ENCODE measurements at regions not wholly inside any gene's neighbourhood (a gene's known extent, or its start where the extent isn't known, plus 50 kb on each side); places are given as distances from the start of the nearest gene placed in this dataset.
"Not testable (repeated sequence)": the region's sequence is repeated elsewhere in the genome, so short reads cannot be mapped to it uniquely, and the experiment has no call there.

DNA sequence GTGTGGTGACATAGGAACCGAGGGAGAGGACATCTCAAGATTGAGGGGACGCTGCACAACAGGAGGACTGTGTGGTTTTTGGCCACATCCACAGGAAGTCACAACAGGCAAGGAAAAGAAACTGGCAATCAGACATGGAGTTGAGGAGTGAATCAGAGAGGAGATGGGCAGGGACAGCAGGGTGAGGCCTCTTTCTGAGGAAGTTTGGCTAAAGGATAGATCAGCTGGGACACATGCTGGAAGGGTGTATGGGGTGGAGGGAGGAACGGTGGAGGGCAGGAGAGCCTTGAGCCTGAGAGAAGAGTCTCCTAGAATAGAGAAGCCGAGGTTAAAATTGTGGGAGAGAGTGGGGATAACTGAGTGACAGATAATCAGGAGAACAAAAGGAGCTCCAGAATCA, 75.1 kb upstream of the CIDEA start:
- FAIRE-seq; H3K9ac ChIP-seq (ENCODE audit: low read length); H3K4me1 Mint-ChIP-seq (ENCODE audit: low read depth, unreplicated experiment); H3K79me2 ChIP-seq (ENCODE audit: insufficient read depth, low read length); H2AFZ ChIP-seq (ENCODE audit: low read depth, low read length); H3K9me3 ChIP-seq (ENCODE audit: insufficient read depth, low read depth, low read length); H3K27ac ChIP-seq (ENCODE audit: low read depth, low read length); H4K20me1 ChIP-seq (ENCODE audit: insufficient read depth, low read length); H3K27me3 ChIP-seq (ENCODE audit: insufficient read depth, low read length); H3K36me3 Mint-ChIP-seq (ENCODE audit: low read depth, unreplicated experiment); H3K36me3 ChIP-seq (ENCODE audit: insufficient read depth, low read length); H3K4me2 ChIP-seq (ENCODE audit: low read length); H3K27me3 Mint-ChIP-seq (ENCODE audit: low read depth, unreplicated experiment); H3K4me1 ChIP-seq (ENCODE audit: insufficient read depth, low read length); DNase-seq (ENCODE audit: low read depth); H3K27ac Mint-ChIP-seq (ENCODE audit: unreplicated experiment); H3K4me3 ChIP-seq (ENCODE audit: insufficient read depth, low read depth, low read length); H3K9me3 Mint-ChIP-seq (ENCODE audit: unreplicated experiment); H3K4me3 Mint-ChIP-seq (ENCODE audit: unreplicated experiment): not testable (repeated sequence)

DNA sequence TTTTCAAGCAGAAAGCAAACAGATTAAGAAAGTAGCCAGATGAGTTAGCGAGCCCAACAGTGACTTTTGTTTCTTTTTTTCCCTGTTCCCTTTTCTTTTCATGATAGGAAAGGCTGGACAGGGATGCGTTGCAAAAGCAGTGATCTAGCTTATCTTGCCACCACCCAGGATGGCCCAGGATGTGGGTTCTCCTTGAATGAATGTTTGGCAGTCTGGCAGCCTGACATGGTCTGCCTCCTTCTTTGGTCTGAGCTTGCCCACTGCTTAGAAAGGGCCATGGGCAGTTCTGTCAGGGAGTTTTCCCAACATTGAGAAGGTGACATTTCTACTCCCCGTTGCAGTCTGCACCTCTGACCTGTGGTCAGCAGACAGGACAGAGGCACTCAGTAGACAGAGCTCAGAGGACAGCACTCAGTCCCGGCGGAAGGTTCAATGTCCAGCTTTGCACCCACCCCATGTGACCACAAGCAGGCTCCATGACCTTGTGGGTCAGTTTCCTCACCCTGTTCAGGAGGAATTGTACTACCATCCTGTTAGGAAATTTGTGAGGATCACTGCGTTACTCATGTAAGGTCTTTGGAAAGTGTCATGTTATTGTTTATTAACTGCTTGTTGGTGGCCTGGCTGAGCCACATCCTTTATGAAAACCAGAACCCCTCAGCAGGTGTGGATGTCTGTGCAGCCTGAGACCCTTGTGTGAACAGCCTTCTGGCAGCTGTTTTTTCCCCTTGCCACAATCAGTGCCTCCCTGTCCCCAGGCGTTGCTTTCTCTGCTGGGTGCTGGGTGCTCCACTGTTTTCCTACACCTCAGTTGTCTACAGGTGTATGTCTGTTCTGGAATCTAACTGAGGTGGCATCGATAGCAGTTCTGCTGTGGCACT, 74.2 kb upstream of the CIDEA start:
- H3K9me3 Mint-ChIP-seq (ENCODE audit: unreplicated experiment); H4K20me1 ChIP-seq (ENCODE audit: insufficient read depth, low read length); H3K4me1 Mint-ChIP-seq (ENCODE audit: low read depth, unreplicated experiment); H3K9me3 ChIP-seq (ENCODE audit: insufficient read depth, low read depth, low read length); H3K9ac ChIP-seq (ENCODE audit: low read length); H2AFZ ChIP-seq (ENCODE audit: low read depth, low read length); H3K27ac Mint-ChIP-seq (ENCODE audit: unreplicated experiment); H3K27me3 Mint-ChIP-seq (ENCODE audit: low read depth, unreplicated experiment); H3K4me3 ChIP-seq (ENCODE audit: insufficient read depth, low read depth, low read length); H3K27ac ChIP-seq (ENCODE audit: low read depth, low read length); H3K27me3 ChIP-seq (ENCODE audit: insufficient read depth, low read length); H3K4me1 ChIP-seq (ENCODE audit: insufficient read depth, low read length); H3K4me2 ChIP-seq (ENCODE audit: low read length); FAIRE-seq; DNase-seq (ENCODE audit: low read depth); H3K36me3 Mint-ChIP-seq (ENCODE audit: low read depth, unreplicated experiment); H3K79me2 ChIP-seq (ENCODE audit: insufficient read depth, low read length); H3K36me3 ChIP-seq (ENCODE audit: insufficient read depth, low read length); H3K4me3 Mint-ChIP-seq (ENCODE audit: unreplicated experiment): not testable (repeated sequence)

DNA sequence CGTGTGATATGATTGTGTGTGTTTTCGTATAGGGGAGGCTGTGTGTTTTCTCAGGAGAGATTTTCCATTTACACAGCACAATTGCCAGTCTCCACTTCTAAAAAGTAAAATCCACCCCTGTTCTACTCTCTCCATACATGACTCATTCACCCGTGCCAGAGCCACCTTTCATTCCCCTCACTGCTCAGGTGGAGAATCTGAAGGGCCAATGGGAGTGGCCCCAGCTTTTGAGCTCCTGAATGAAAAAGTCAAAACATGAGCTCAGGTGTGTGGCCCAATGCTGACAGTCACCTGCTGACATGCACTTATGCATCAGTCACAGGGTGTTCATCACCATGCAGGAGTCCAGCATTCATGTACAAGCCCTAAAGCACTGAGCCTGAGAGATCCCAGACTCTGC, 55.4 kb upstream of the CIDEA start:
- H3K36me3 Mint-ChIP-seq (ENCODE audit: low read depth, unreplicated experiment); H3K9ac ChIP-seq (ENCODE audit: low read length); H3K36me3 ChIP-seq (ENCODE audit: insufficient read depth, low read length); FAIRE-seq; H3K9me3 ChIP-seq (ENCODE audit: insufficient read depth, low read depth, low read length); H4K20me1 ChIP-seq (ENCODE audit: insufficient read depth, low read length); H3K79me2 ChIP-seq (ENCODE audit: insufficient read depth, low read length); DNase-seq (ENCODE audit: low read depth); H3K9me3 Mint-ChIP-seq (ENCODE audit: unreplicated experiment); H3K4me1 ChIP-seq (ENCODE audit: insufficient read depth, low read length); H3K4me3 Mint-ChIP-seq (ENCODE audit: unreplicated experiment); H3K4me3 ChIP-seq (ENCODE audit: insufficient read depth, low read depth, low read length); H3K4me2 ChIP-seq (ENCODE audit: low read length); H3K27me3 Mint-ChIP-seq (ENCODE audit: low read depth, unreplicated experiment); H3K27ac Mint-ChIP-seq (ENCODE audit: unreplicated experiment); H3K27ac ChIP-seq (ENCODE audit: low read depth, low read length); H2AFZ ChIP-seq (ENCODE audit: low read depth, low read length); H3K27me3 ChIP-seq (ENCODE audit: insufficient read depth, low read length); H3K4me1 Mint-ChIP-seq (ENCODE audit: low read depth, unreplicated experiment): not testable (repeated sequence)

DNA sequence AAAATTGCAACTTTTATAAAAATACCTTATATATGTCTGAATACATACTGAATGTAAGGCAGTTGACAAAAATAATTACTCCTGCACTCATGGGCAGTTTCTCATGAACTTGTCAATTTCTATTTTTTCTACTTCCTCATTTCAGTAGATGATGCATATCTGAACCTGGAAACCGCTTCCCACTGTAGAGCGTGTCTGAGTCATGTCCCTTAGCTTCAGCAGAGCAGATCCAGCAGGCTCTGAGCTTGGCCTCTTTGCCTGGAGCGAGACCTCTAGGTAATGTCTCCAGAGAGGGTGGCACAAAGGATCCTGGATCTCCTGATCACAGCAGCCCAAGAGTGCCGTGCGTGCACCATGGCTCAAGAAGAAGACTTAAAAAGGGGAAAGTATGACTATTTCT, 54.0 kb upstream of the CIDEA start:
- not testable (repeated sequence) for DNase-seq (ENCODE audit: low read depth); H3K9me3 Mint-ChIP-seq (ENCODE audit: unreplicated experiment); H4K20me1 ChIP-seq (ENCODE audit: insufficient read depth, low read length); H3K4me3 Mint-ChIP-seq (ENCODE audit: unreplicated experiment); H3K4me1 ChIP-seq (ENCODE audit: insufficient read depth, low read length); H3K27me3 ChIP-seq (ENCODE audit: insufficient read depth, low read length); H3K4me3 ChIP-seq (ENCODE audit: insufficient read depth, low read depth, low read length); H3K27ac ChIP-seq (ENCODE audit: low read depth, low read length); H3K9me3 ChIP-seq (ENCODE audit: insufficient read depth, low read depth, low read length); H3K4me1 Mint-ChIP-seq (ENCODE audit: low read depth, unreplicated experiment); H3K79me2 ChIP-seq (ENCODE audit: insufficient read depth, low read length); H3K4me2 ChIP-seq (ENCODE audit: low read length); FAIRE-seq; H3K36me3 Mint-ChIP-seq (ENCODE audit: low read depth, unreplicated experiment); H3K9ac ChIP-seq (ENCODE audit: low read length); H2AFZ ChIP-seq (ENCODE audit: low read depth, low read length); H3K27me3 Mint-ChIP-seq (ENCODE audit: low read depth, unreplicated experiment); H3K36me3 ChIP-seq (ENCODE audit: insufficient read depth, low read length)
- H3K27ac Mint-ChIP-seq (ENCODE audit: unreplicated experiment), result peak overlapping the region; percentile 81
